HAP-1 (cell line): ENCODE measurements at regions not wholly inside any gene's neighbourhood (a gene's known extent, or its start where the extent isn't known, plus 50 kb on each side); places are given as distances from the start of the nearest gene placed in this dataset.

Source experiments
- DNase-seq, 2 experiments: peaks; one replicate each; pipeline ENCODE4 v3.0.0-alpha.2; 2016 to 2020; ENCODE audit warnings: low spot score in 2 of 2
- H3K27me3 ChIP-seq: fragments of 250-450 bp; sonication (Bioruptor Pico); 2 replicates; pipeline ENCODE4 v1.5.1; 2020; ENCODE audit warnings: low read depth, mild to moderate bottlenecking, moderate library complexity
- H3K36me3 ChIP-seq: fragments of 250-450 bp; sonication (Bioruptor Pico); replicated peaks from 2 replicates; pipeline ENCODE4 v1.5.1; 2020; ENCODE audit warnings: mild to moderate bottlenecking
- H3K4me1 ChIP-seq: fragments of 250-450 bp; sonication (Bioruptor Pico); 2 replicates; pipeline ENCODE4 v1.5.1; 2020; ENCODE audit warnings: mild to moderate bottlenecking
- H3K4me3 ChIP-seq: fragments of 250-450 bp; sonication (Bioruptor Pico); 2 replicates; pipeline ENCODE4 v1.5.1; 2020; ENCODE audit warnings: mild to moderate bottlenecking, moderate library complexity
- H3K9me3 ChIP-seq: fragments of 250-450 bp; sonication (Bioruptor Pico); 2 replicates; pipeline ENCODE4 v1.5.1; 2020; ENCODE audit warnings: mild to moderate bottlenecking, moderate library complexity
- in situ Hi-C: fragments of 300-500 bp; cut with MboI; formaldehyde crosslinking; loops from 3 replicates; pipeline ENCODE4 v1.14.3; 2020; ENCODE audit warnings: low sequenced_read_pairs, inconsistent platforms, mixed read lengths

DNA sequence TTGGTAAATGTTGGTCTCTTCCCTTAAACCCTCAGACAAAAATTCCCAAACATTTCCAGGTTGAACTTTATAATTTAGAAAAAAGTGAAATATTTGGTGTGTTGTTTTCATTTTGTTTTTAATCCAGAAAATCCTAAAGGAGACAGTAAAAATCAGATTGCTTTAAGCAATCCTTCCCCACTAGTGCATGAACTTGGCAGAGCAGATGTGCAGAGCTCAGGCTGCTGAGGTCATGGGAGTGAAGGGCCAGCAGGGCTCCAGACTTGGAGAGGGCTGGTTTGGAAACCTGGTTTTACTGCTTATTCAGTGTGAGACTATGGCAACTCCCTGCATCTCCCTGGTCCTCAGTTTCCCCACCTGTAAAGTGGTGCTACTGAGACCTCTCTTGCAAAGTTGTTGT is 66.7 kb upstream of the TEX51 start:
- Histone ChIP-seq H3K4me1 (peaks cover 4% of the 10 kb centered on the region; the same call in 1 of the 2 replicates), H3K27me3 (no peaks in the 10 kb centered on the region), H3K4me3 (no peak overlapping the region), H3K9me3 (no peaks in the 10 kb centered on the region), H3K36me3 (no peaks in the 10 kb centered on the region)
- DNase-seq: no peak
- in situ Hi-C loops: no loop called here

DNA sequence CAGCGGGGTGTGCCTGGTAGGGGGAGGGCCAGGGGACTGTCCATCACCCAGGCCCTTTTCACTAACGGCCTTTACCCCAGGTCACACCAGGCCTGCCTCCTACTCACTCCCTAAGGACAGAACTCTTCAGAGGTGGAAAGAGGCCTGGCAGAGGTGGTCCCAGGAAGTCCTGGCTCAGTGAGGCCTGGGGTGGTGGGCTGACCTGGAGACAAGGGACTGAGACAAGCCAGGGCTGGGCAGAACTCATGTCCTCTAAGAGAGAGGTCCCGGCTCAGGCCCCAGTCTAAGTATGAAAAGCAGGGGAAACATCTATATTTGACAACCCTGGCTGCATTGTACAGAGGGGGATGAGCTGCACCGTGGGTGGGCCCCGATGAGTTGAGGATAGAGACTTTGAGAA is 65.9 kb upstream of the TEX51 start:
- Histone ChIP-seq H3K9me3 (no peaks in the 10 kb centered on the region), H3K36me3 (no peaks in the 10 kb centered on the region), H3K27me3 (no peaks in the 10 kb centered on the region), H3K4me1 (peaks cover 4% of the 10 kb centered on the region; the same call in 1 of the 2 replicates), H3K4me3 (no peak overlapping the region)
- in situ Hi-C loops: no loop called here
- DNase-seq: no peak

GRCh38 chr2:126834006-126834659 is 64.6 kb upstream of the TEX51 start:
- in situ Hi-C loops: no loop called here
- Histone ChIP-seq H3K4me1 (no peaks in the 10 kb centered on the region), H3K9me3 (no peaks in the 10 kb centered on the region), H3K36me3 (no peaks in the 10 kb centered on the region), H3K4me3 (no peak overlapping the region), H3K27me3 (no peaks in the 10 kb centered on the region)
- no peak for DNase-seq

GRCh38 chr2:126835261-126835660 is 63.4 kb upstream of the TEX51 start:
- in situ Hi-C loops: no loop called here
- Histone ChIP-seq H3K27me3 (no peaks in the 10 kb centered on the region), H3K9me3 (no peaks in the 10 kb centered on the region), H3K4me3 (no peak overlapping the region), H3K36me3 (no peaks in the 10 kb centered on the region), H3K4me1 (no peaks in the 10 kb centered on the region)
- DNase-seq: no peak

GRCh38 chr2:126835831-126836230 is 62.9 kb upstream of the TEX51 start:
- in situ Hi-C loops: no loop called here
- Histone ChIP-seq H3K27me3 (no peaks in the 10 kb centered on the region), H3K9me3 (no peaks in the 10 kb centered on the region), H3K4me1 (no peaks in the 10 kb centered on the region), H3K4me3 (no peak overlapping the region), H3K36me3 (no peaks in the 10 kb centered on the region)
- DNase-seq: no peak

GRCh38 chr2:126836761-126837679 is 61.7 kb upstream of the TEX51 start:
- Histone ChIP-seq H3K4me1 (no peaks in the 10 kb centered on the region), H3K4me3 (no peak overlapping the region), H3K36me3 (no peaks in the 10 kb centered on the region), H3K27me3 (no peaks in the 10 kb centered on the region), H3K9me3 (no peaks in the 10 kb centered on the region)
- in situ Hi-C loops: no loop called here
- DNase-seq: no peak

DNA sequence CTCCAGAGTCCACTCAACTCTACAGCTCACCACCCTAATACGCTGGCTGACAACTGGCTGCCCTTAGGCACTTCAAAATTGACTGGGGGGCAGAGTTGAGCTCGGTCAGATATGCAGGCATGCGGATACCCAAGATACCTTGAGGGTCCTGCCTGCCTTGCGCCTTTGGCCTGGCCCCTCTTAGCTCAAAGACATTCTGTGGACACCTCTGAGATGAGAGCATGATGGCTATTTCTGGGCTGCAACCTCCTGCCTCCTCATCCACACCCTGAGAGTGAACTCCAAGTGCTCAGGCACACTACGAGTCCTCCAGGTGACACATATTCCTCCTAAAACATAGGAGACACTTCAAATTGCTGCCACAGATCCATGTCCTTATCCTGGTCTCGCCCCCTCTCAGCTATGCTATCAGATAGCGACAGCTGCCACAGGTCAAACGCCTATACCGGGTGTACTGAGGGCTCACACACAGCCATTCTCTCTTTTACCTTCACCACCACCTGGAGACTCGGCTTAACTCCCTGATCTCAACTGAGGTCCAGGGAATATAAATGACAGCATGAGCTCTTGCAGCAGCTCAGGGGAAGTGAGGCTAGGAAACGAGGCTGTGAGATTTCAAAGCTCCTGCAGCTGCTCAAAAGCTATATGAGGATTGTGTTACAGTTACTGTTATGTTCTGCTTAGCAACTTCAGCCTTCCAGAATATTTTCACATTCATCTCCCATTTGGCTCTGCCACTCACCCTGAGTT is 60.5 kb upstream of the TEX51 start:
- in situ Hi-C loops: no loop called here
- Histone ChIP-seq H3K9me3 (no peaks in the 10 kb centered on the region), H3K36me3 (no peaks in the 10 kb centered on the region), H3K4me1 (no peaks in the 10 kb centered on the region), H3K4me3 (no peak overlapping the region), H3K27me3 (no peaks in the 10 kb centered on the region)
- DNase-seq: no peak

GRCh38 chr2:126838716-126838985 is 60.0 kb upstream of the TEX51 start:
- DNase-seq: no peak
- Histone ChIP-seq H3K4me3 (no peak overlapping the region), H3K27me3 (no peaks in the 10 kb centered on the region), H3K4me1 (no peaks in the 10 kb centered on the region), H3K9me3 (no peaks in the 10 kb centered on the region), H3K36me3 (no peaks in the 10 kb centered on the region)
- in situ Hi-C loops: no loop called here

DNA sequence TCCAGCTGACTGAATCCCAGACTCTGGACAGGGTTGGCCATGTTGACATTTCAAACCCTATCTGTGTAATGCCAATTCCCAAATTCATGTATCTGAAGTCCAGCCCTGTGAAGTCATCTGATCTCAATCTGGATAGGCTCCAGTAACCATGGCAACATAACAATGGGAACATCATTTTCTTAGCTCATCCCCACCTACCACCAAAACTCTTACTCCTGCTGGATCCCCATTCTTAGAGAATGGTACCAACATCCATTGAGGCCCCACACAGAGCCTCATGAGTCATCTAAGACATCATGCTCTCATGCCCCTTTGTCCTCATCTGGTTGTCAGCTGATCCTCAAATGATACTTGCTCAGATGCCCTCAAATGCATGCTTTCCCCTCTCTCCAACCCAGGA is 58.9 kb upstream of the TEX51 start:
- Histone ChIP-seq H3K9me3 (no peaks in the 10 kb centered on the region), H3K36me3 (no peaks in the 10 kb centered on the region), H3K4me1 (no peaks in the 10 kb centered on the region), H3K27me3 (no peaks in the 10 kb centered on the region), H3K4me3 (no peak overlapping the region)
- in situ Hi-C loops: no loop called here
- DNase-seq: no peak

GRCh38 chr2:126843081-126843480 is 55.6 kb upstream of the TEX51 start:
- Histone ChIP-seq H3K4me3 (no peak overlapping the region), H3K27me3 (no peaks in the 10 kb centered on the region), H3K9me3 (no peaks in the 10 kb centered on the region), H3K36me3 (no peaks in the 10 kb centered on the region), H3K4me1 (no peaks in the 10 kb centered on the region)
- in situ Hi-C loops: no loop called here
- DNase-seq: no peak

- Histone ChIP-seq H3K36me3 (no peaks in the 10 kb centered on the region), H3K4me1 (no peaks in the 10 kb centered on the region), H3K27me3 (0 out of 2 replicates have a peak, but pooled peaks cover 2% of the 10 kb centered on the region), H3K4me3 (no peak overlapping the region), H3K9me3 (no peaks in the 10 kb centered on the region)
- in situ Hi-C loops: no loop called here
- peak in 1 of 2 experiments; percentile 23 for DNase-seq
These were observed 52.4 kb upstream of the TEX51 start for GRCh38 chr2:126846241-126846640.
